ENCODE measurements at regions not wholly inside any gene's neighbourhood (a gene's known extent, or its start where the extent isn't known, plus 50 kb on each side); places are given as distances from the start of the nearest gene placed in this dataset.
A peak's percentile ranks its signal among the peaks of the same experiment; 100 is the strongest.

- no peak overlapping the region for H3K4me3 Mint-ChIP-seq (ENCODE audit: unreplicated experiment)
Observed at GRCh38 chr2:204260162-204260877, 285.0 kb upstream of the PARD3B start.

DNA sequence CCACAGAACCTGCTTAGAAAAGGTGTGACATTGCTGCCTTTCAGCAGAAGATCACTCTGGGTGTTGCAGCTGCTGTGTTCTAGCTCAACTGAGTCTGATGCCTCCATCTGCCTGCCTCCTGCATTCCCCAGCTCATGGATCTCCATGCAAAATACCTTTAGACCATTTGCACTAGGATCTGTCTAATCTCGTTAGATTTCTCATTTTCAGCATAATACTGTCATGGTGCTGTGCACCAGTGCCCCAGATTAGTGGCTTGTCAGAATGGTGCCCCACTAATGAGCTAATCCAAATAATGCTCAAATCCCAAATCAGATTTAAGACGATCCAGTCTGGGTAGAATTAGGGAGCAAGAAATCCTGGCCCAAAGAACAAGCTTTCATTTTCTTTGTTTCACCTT is 284.4 kb upstream of the PARD3B start:
- TF ChIP-seq, protein P1, sequence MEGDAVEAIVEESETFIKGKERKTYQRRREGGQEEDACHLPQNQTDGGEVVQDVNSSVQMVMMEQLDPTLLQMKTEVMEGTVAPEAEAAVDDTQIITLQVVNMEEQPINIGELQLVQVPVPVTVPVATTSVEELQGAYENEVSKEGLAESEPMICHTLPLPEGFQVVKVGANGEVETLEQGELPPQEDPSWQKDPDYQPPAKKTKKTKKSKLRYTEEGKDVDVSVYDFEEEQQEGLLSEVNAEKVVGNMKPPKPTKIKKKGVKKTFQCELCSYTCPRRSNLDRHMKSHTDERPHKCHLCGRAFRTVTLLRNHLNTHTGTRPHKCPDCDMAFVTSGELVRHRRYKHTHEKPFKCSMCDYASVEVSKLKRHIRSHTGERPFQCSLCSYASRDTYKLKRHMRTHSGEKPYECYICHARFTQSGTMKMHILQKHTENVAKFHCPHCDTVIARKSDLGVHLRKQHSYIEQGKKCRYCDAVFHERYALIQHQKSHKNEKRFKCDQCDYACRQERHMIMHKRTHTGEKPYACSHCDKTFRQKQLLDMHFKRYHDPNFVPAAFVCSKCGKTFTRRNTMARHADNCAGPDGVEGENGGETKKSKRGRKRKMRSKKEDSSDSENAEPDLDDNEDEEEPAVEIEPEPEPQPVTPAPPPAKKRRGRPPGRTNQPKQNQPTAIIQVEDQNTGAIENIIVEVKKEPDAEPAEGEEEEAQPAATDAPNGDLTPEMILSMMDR (IDR thresholded peaks at IDR 0.05), result no peak
- H3K4me1 Mint-ChIP-seq (ENCODE audit: low read depth), result peaks cover 11% of the 10 kb centered on the region
- H3K27me3 Mint-ChIP-seq (ENCODE audit: low read depth), result no peaks in the 10 kb centered on the region
- no peak for DNase-seq (ENCODE audit: low spot score)
- no peaks in the 10 kb centered on the region for H3K9me3 Mint-ChIP-seq (ENCODE audit: low read depth)
- H3K36me3 Mint-ChIP-seq (ENCODE audit: low read depth), result no peaks in the 10 kb centered on the region
- no peak overlapping the region for H3K27ac Mint-ChIP-seq (ENCODE audit: unreplicated experiment)
- no peak overlapping the region for H3K4me3 Mint-ChIP-seq (ENCODE audit: unreplicated experiment)

More at GRCh38 chr2:204260162-204260877, 285.0 kb upstream of the PARD3B start:
- DNase-seq (ENCODE audit: low spot score), result no peak
- Mint-ChIP-seq H3K27ac (ENCODE audit: unreplicated experiment) (no peak overlapping the region), H3K4me1 (ENCODE audit: low read depth) (peaks cover 11% of the 10 kb centered on the region), H3K27me3 (ENCODE audit: low read depth) (no peaks in the 10 kb centered on the region), H3K36me3 (ENCODE audit: low read depth) (no peaks in the 10 kb centered on the region), H3K9me3 (ENCODE audit: low read depth) (no peaks in the 10 kb centered on the region)
- TF ChIP-seq, protein P1 (IDR thresholded peaks at IDR 0.05), result peak; percentile 99

GRCh38 chr2:204261846-204262245 is 283.4 kb upstream of the PARD3B start:
- no peak for DNase-seq (ENCODE audit: low spot score)
- Mint-ChIP-seq H3K27ac (ENCODE audit: unreplicated experiment) (no peak overlapping the region), H3K9me3 (ENCODE audit: low read depth) (no peaks in the 10 kb centered on the region), H3K4me1 (ENCODE audit: low read depth) (peaks cover 11% of the 10 kb centered on the region), H3K4me3 (ENCODE audit: unreplicated experiment) (no peak overlapping the region), H3K36me3 (ENCODE audit: low read depth) (no peaks in the 10 kb centered on the region), H3K27me3 (ENCODE audit: low read depth) (no peaks in the 10 kb centered on the region)
- TF ChIP-seq, protein P1 (IDR thresholded peaks at IDR 0.05), result no peak

DNA sequence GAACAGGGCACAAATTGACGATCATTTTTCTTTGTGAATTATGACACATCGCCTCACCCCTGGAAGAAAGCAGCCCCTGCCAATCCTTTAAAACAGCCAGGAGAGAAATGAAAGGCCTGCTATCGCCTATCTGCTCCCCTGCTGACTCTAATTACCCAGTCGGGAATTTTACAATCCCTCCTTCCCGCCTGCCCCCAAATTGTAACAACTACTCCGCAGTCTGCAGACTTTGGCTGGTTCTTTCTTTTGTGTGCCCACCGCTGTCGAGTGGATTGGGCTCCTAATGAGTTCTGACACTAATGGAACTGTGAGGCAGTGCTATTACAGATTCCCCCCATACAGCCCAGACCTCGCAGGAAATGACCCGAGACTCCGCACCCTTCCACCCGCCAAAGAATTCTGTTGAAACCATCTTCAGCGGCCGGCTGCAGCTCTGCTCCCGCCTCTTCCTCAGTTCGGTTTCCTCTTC is 281.2 kb upstream of the PARD3B start:
- H3K9me3 Mint-ChIP-seq (ENCODE audit: low read depth), result no peaks in the 10 kb centered on the region
- H3K27ac Mint-ChIP-seq (ENCODE audit: unreplicated experiment), result no peak overlapping the region
- H3K36me3 Mint-ChIP-seq (ENCODE audit: low read depth), result no peaks in the 10 kb centered on the region
- H3K27me3 Mint-ChIP-seq (ENCODE audit: low read depth), result no peaks in the 10 kb centered on the region
- no peak overlapping the region for H3K4me3 Mint-ChIP-seq (ENCODE audit: unreplicated experiment)
- no peak for DNase-seq (ENCODE audit: low spot score)
- TF ChIP-seq, protein P1 (IDR thresholded peaks at IDR 0.05), result no peak
- H3K4me1 Mint-ChIP-seq (ENCODE audit: low read depth), result peaks cover 7% of the 10 kb centered on the region

DNA sequence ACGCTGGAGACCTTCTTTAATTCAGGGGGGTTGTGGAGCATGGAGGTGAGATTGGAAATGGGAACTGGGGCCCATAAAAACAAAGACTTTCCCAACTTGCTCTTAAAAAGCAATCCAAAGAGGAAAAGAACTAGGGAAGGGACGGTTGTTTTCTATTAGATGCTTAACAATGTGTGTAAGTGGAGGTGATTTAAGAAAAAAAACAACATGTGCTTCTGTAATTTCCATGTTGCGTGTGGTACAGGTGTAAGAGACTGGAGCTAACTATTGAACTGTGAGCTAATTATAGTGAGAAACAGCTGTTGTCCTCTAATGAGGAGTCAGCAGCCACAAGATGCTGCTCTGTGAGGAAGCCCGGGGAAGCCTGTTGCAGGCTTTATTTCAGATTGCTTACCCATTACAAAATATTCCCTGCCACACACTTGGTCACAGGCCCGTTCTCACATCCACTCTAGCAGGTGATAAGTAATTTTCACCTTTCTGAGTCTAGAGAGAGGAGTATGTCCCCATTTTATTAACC is 280.6 kb upstream of the PARD3B start:
- Mint-ChIP-seq H3K4me1 (ENCODE audit: low read depth) (peaks cover 7% of the 10 kb centered on the region), H3K36me3 (ENCODE audit: low read depth) (no peaks in the 10 kb centered on the region), H3K4me3 (ENCODE audit: unreplicated experiment) (no peak overlapping the region), H3K9me3 (ENCODE audit: low read depth) (no peaks in the 10 kb centered on the region), H3K27me3 (ENCODE audit: low read depth) (no peaks in the 10 kb centered on the region), H3K27ac (ENCODE audit: unreplicated experiment) (no peak overlapping the region)
- no peak for DNase-seq (ENCODE audit: low spot score)
- TF ChIP-seq, protein P1 (IDR thresholded peaks at IDR 0.05), result no peak

Data from chondrocyte (in vitro differentiated cells).